ENCODE measurements at regions not wholly inside any gene's neighbourhood (a gene's known extent, or its start where the extent isn't known, plus 50 kb on each side); places are given as distances from the start of the nearest gene placed in this dataset.
"Not testable (repeated sequence)": the region's sequence is repeated elsewhere in the genome, so short reads cannot be mapped to it uniquely, and the experiment has no call there.

DNA sequence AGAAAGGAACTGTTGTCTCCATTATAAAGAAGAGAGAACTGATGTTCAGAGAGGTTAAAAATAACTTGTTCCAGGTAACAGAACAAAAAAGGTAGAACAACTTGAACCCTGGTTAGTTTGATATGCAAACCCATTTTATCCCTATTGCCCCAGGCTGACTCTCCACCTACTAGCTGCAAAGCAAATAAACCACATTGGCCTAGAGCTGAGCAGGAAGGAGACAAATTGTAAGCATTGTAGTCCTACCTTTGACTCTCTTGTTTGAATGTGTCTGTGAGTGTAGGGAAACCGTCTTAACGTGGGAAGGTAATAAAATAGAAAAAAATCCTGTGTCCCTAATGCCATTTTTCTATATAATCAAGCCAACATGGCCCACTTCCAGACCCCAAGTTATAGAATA lies 126.4 kb downstream of the CCER1 start:
- DNase-seq, result no peak

DNA sequence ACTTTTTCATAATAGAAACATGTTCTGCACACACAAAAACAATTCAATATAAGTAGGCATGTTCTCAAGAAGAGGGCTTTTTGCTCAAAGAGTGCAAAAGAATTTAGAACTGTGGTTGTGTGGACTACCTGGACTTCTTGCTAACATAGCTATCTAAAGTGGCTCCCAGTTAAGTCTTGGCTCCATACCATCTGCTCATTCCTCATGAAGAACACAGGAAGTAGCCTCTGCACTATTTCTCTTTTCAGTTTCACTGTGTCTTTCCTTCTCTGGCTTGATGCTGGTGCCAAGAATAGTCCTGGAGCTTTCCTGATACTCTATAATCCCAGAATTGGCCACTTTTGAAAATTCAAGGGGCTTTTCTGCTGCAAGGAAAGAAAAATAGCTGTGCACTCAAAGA lies 127.4 kb downstream of the CCER1 start:
- DNase-seq, result no peak

DNA sequence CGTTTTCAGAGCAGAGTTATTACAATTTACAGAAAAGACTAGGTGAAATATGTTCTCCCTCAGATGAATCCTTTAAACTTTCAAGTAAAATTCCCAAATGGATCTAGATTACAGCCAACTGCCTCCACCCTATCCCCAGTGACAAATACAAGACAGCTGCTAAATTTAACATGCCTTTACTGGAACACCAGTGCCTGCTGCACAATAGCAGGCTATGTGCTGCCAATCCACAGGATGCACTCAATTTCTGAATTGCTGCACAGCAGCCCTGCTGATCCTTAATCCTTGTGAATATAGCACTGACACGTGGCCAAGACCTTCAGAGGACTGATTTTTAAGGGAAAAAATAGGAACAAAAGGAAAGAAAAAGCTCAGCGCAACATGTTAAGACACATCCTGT lies 128.9 kb downstream of the CCER1 start:
- DNase-seq, result no peak

DNA sequence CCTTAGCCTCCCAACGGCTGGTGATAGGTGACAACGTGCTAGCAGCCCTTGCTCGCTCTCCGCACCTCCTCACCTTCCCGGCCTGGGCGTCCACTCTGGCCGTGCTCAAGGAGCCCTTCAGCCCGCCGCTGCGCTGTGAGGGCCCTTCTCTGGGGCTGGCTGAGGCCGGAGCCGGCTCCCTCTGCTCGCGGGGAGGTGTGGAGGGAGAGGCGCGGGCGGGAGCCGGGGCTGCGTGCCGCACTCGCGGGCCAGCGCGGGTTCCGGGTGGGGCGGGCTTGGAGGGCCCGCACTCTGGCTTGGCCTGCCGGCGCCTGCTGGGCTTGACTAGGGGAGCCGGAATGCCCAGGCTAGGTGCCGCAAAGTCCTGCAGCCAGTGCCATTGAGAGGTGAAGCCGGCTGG lies 131.1 kb downstream of the CCER1 start:
- DNase-seq, result no peak

DNA sequence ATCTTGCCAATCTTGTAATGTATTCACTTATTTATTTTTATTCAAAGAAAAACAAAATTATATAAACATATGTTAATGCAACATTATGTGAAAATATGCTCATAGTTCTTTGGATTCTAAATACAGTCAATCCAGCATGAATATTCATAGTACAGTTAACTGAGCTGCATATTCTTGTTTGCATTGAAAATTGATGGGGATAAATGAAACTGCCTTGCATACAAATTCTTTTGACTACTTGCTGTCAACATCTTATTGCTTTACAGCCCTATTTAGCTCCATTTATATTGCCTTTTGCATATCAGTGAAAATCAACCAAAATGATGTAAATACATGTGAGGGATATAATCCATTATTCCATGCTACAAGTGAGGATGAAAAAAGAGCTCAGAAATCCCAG lies 135.3 kb downstream of the CCER1 start:
- DNase-seq, result no peak

DNA sequence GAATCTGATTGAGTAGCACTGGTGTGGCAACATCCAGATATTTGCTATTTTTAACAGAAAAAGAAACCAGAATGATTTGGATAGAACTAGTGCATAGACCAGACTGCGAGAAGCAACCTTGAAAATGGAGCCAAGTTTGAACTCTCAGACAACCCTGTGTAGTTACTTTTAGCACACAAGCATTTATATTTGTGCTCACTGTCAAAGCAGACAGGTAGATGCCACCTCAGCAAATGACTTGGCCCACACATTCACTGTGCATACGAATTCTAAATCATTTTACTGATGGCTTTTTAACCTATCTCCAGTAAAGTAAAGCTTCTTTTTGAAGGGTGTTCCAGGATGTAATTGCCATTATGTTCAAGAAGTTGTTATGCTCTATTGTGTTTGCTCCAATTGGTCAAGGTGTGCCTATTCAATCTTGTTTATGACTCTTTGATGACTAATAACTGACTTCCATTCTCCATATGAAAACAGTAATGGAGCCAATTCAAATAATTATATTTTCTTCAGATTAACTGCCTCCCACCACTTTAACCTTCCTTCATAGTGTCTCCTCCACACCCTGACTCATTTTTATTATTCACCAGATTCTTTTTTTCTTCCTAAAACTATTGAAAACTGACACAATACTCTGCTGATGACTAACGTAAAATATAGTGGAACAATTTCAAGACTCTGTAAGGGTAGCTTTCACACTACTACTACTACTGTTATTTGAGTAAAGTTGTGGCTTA lies 138.5 kb downstream of the CCER1 start:
- no peak for DNase-seq

DNA sequence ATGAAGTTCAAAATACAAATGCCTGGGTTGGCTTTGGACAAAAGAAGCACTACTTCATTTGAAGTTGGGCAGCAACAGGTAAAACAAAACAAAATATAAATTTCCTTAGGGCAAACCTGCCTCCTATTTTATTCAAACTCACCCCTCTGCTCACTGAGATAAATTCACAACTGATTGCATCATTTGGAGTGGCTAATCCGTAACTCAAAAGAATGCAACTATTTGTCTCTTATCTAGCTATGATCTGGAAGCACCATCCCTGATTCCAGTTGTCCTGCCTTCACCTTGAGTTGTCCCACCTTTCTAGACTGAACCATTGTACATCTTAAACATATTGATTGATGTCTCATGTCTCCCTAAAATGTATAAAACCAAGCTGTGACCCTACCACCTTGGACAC lies 145.0 kb downstream of the CCER1 start:
- no peak for DNase-seq

DNA sequence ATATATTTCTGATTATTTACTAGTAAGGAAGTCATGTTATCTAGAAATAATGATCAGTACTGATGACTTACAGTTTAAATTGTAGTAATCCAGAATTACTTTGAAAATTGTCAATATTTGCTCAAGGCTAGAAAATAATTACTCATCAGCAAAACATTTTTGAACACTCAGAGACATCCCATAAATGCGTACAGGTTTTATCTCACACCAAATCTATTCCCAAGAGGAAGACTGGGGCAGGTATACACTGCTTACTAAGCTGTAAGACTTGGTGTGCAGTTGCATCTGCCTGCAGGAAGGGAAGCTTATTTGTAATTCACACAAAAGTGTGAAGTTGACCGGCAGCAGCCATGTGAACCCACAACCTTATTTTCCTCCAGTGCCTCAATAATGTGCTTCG lies 146.4 kb downstream of the CCER1 start:
- DNase-seq, result no peak

DNA sequence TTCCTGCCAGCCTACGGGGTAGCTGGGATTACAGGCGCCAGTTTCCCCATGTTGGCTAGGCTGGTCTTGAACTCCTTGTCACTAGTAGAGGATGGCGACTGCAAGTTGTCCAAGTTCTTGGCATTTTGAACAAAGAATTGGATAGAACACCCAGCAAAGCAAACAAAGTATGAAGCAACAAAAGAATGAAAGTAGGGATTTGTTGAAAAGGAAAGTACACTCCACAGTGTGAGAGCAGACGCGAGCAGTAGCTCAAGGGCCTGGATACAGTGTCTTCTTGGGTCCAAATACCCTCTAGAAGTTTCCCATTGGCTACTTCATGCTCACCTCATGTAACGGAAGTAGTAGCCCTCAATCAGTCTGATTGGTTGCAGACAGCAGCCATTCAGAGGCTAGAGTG lies 152.2 kb downstream of the CCER1 start:
- no peak for DNase-seq

DNA sequence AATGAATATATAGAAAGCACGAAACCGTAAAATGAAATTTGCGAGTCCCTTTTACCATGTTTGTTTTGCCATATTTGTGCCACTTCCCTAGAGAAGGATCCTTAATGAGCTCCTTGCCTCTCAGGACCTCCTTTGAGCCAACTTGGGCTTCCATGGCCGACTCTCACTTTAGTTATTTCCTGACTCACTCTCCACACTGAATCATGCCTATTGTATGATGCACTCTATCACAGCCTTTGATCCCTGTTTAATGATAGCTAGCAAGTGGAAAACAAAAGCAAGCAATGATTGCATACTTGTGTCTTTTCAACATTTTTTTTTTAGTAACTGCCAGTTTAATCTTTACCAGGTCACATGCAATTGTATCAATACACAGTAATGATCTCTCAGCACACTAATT lies 153.2 kb downstream of the CCER1 start:
- no peak for DNase-seq

DNA sequence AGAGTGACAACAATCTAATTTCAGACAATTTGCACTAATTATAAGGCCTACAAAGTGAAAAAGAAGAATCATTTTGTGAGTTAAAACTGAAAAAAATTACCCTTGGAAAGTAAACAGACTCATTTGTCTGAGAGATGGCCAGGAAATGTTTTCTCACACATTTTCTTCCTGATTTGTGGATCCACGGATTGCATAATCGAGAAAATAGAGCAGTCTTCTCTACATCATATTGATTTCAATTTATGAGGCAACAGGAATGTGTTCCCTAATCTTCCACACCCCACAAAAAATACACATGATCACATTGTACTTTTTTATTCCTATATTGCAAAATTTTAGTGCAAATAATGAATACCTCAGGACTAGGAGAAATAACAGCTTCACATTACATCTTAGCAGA lies 160.8 kb downstream of the CCER1 start:
- no peak for DNase-seq

DNA sequence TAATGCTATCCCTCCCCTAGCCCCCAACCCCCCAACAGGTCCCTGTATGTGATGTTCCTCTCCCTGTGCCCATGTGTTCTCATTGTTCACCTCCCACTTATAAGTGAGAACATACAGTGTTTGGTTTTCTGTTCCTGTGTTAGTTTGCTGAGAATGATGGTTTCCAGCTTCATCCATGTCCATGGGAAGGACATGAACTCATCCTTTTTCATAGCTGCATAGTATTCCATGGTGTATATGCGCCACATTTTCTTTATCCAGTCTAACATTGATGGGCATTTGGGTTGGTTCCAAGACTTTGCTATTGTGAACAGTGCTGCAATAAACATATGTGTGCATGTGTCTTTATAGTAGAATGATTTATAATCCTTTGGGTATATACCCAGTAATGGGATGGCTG lies 162.3 kb downstream of the CCER1 start:
- not testable (repeated sequence) for DNase-seq

DNA sequence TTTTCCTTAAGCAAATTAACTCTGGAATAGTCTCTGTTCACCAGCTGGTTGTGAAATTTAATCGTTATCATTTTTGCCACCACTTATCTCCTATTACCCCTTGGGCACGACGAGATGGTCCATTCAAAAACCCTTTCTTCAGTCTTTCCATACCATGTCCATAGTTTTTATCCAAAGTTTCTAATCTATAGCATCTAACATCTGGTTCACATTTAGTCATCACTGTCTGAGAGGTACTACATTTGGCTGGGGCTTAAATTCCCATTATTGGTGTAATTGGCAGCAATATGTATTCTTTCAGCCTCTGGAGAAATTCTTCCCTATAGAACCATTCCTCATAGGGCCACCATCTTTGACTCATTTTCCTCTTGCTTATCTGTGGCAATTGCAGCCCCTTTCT lies 163.5 kb downstream of the CCER1 start:
- DNase-seq, result no peak

DNA sequence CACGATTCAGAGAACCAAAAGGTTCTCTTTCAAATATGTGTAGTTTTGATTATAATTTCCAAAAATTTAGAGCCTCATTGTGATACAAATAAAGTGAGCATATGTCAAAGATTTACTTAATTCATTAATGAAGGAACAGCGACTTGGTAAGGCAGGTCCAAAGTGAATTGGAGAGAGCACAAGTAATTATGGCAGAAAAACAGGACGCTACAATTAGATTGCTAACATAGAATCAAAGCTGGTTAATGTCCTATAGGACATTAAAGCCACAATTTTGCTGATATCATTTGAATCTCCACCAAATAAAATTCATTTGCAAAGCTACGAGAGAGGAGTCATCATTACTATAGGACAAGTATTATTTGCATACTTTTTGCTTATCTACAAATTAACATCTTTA lies 164.2 kb downstream of the CCER1 start:
- no peak for DNase-seq

DNA sequence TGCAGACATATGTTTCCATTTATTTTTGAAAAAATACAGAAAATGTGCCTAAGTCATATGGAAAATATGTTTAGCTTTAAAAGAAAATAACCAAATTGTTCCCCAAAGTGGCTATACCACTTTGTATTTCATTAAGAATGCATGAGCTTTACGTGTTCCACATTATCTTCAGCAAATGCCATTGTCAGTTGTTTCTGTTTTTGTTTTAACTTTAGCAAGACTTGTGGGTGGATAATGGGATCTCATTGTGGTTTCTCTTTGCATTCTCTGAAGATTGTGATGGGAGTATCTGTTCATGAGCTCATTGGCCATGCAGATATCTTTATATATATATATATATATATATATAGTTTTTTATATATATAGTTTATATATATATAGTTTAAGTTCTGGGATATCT lies 181.5 kb downstream of the CCER1 start:
- no peak for DNase-seq

DNA sequence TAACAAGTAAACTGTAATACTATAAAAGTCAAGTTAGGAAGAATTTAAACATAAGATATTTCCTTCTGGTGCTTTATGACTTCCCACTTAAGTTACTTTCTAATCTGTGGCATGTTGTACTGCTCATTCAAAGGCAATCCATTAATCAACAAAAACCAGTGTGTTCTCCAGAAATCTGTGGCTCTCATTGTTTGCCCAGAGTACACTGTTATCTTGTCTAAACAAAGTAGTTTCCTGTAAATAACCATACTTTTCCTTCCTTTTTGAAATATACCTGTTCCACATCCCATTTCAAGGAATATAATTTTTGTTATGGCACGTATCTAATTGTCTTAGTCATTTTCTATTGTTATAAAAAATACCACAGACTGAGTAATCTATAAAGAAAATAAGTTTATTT lies 184.1 kb downstream of the CCER1 start:
- no peak for DNase-seq

DNA sequence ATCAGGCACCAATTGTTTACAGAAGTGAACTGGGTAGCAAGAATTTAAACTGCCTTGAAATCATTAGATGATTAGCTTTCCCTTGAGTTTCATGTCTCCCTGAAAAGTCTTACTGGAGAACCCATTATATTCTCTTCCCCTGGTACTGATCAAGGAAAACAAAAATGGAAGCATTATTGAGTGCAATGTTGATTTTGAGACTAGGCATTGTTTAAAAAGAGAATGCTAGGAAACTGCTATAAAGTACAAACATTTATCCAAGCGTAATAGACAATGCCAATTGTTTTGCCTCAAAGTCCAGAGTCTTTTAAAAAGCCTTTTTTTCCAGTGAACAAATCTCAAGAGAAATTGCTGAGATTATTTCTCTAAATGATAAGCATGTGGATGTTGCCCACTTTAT lies 197.0 kb downstream of the CCER1 start:
- DNase-seq, result no peak

DNA sequence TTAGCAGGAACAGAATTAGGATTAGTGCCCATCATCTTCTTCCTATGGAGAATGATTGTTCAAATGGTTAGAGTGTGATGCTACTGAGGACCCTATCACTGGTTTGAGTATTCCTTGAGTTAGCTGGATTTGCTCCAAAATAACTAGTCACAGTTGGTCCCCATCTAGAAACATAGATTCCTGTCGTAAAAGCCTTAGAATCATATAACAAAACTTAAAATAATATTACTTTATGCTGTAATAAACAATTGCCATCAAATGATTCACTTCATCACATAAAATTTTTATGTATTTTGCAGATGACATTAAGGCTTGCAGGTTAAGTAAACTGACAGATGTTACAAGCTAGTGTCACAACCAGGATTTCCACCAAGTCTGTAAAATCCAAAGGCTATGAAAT lies 209.8 kb downstream of the CCER1 start:
- no peak for DNase-seq

DNA sequence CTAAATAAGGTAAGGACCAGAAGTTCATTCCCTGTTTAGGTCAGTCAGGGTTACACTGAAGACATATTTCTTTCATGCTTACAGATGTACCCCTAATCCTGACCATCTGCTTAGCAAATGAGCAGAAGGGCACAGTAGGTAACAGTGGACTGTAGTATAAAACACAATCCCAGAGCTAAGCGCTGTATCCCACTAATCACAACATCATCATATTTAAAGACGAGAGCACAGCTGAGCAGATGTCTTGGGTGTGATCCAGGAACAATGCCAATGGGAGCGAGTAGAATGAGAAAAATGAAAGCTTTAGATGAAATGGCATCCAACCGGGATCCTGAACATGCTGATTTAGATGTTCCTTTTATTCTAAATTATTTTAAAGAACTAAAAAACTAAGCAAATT lies 213.4 kb downstream of the CCER1 start:
- no peak for DNase-seq

DNA sequence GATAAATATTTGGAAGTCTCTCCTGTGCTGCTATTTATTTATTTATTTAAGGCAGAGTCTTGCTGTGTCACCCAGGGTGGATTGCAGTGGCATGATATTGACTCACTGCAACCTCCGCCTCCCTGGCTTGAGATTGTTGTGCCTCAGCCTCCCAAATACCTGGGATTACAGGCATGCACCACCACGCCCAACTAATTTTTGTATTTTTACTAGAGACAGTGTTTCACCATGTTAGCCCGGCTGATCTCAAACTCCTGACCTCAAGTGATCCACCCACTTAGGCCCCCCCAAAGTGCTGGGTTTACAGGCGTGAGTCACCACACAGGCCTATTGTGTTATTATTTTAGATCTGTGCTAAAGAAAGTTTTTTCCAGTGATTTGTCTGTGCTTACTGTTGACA lies 225.2 kb downstream of the CCER1 start:
- no peak for DNase-seq

DNA sequence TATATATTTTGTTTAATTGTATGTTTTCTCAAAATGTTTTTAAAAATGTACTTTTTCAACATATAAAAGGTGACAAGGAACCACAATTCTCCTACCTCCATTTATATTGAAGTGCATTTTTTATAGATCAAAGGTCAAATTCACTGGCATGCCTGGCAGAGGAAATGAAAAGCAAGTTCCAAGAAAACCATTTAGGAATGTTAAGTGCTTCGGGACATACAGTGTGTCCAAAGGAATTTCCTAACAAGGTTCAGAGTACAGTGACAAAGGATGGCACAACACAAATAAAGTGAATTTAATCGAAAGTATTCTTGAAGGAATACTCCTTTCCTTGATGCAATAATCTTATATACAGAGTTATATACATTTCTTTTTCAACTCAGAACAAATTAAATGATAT lies 242.3 kb downstream of the CCER1 start:
- DNase-seq, result no peak

DNA sequence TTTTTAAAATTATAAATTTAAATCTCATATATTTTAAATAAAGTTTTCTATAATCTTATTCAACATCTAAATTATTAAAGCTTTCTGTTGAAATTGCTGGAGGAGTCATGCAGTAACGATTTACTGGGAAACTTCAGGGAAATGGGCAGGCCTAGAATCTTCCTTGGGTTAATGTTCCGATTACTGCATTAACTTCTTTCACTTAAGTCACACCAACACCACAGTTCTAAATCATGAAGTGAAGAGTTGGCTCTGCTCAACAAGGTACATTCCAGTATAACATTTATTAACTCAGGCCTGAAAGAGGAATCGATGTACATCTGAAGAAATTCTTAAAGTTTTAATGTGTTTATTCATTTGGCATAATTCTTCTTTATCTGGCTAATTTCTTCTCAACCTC lies 244.3 kb downstream of the CCER1 start:
- DNase-seq, result no peak

DNA sequence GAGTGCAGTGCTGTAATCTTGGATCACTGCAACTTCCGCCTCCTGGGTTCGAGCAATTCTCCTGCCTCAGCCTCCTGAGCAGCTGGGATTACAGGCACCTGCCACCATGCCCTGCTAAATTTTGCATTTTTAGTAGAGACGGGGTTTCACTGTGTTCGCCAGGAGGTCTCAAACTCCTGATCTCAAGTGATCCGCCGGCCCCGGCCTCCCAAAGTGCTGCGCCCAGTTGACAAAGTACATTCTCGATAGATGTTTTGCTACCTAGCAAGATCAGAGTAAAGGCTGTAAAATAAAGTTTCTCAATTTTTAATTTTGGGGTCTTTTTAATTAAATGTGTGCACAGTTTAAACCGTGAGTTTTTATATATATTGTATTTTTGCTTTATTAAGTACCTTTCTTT lies 248.9 kb downstream of the CCER1 start:
- no peak for DNase-seq

DNA sequence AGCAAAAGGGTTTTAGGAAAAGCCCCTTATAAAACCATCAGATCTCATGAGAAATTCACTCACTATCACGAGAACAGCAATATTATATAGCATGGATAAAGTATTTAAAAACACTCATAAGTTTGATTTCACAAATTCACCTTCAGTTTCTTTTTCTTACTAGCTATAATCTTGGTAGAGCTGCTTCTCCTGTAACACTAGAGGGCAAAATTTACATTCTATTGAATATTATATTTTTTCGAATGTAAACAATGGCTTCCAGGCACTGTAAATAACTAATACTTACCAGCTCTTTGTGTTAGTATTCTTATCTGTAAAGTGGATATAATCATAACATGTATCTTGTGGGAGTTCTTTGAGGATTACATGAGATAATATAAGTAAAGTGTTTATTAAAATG lies 259.6 kb downstream of the CCER1 start:
- DNase-seq, result no peak

DNA sequence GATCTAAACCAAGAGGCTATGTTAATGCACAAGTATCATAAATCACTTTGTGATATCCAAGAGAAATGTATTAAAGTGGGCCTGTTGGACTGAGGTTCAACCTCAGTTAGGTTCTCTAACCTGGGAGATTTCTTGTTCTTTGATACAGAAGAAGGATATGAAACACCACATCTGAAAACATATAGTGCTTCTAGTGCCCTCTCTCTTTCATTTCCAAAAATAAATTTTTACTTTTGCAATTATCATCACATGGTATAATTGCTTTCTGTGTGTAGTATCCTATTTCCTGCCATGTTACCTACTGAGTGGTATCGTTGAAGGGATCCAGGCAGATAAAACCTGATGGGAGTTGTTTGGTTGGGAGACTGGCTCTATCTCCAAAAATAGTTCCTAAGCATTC lies 264.9 kb downstream of the CCER1 start:
- no peak for DNase-seq

DNA sequence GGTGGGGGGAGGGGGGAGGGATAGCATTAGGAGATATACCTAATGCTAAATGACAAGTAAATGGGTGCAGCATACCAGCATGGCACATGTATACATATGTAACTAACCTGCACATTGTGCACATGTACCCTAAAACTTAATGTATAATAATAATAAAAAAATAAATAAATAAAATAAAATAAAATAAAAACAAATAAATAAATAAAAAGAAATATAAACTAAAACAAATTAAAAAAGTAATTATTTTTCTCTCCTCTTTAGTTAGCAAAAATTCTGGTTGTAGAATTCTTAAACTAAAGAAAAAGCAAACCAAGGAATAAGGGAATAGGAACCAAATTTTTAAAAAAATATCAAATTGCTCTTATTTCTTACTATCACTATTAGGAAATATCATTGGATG lies 267.3 kb downstream of the CCER1 start:
- not testable (repeated sequence) for DNase-seq
